Uterus (tissue), 2 donors: ENCODE measurements at regions not wholly inside any gene's neighbourhood (a gene's known extent, or its start where the extent isn't known, plus 50 kb on each side); places are given as distances from the start of the nearest gene placed in this dataset.
"Not testable (repeated sequence)": the region's sequence is repeated elsewhere in the genome, so short reads cannot be mapped to it uniquely, and the experiment has no call there.

Experiments
- POLR2A ChIP-seq, 2 donors: fragments of 450-650 bp; IDR thresholded peaks; one replicate each; pipeline ENCODE4 v1.6.1; 2016; ENCODE audit warnings: antibody characterized with exemption in 2 of 2, mild to moderate bottlenecking in 1 of 2, moderate library complexity in 1 of 2
- TF ChIP-seq, protein P1 (sequence below), 4 experiments: fragments of 200-600 bp in 2 of 4; fragments of 450-650 bp in 2 of 4; sonication (generic) in 2 of 4; IDR thresholded peaks; one replicate each; pipeline ENCODE4 v1.5.1; 2016 to 2019; ENCODE audit warnings: antibody characterized with exemption in 4 of 4, mild to moderate bottlenecking in 2 of 4, moderate library complexity in 1 of 4

DNA sequence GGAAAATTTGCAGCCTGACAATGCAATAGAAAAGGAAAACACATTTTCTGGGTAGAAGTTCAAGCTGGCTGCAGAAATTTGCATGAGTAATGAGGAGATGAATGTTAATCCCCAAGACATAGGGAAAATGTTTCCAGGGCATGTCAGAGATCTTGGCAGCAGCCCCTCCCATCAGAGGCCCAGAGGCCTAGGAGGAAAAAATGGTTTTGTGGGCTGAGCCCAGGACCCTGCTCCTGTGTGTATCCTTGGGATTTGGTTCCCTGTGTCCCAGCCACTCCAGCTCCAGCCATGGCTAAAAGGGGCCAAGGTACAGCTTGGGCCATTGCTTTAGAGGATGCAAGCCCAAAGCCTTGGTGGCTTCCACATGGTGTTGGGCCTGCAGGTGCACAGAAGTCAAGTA lies 115.4 kb downstream of the PRDM13 start:
- TF ChIP-seq POLR2A (IDR thresholded peaks at IDR 0.05) = not testable (repeated sequence)
- TF ChIP-seq, protein P1, sequence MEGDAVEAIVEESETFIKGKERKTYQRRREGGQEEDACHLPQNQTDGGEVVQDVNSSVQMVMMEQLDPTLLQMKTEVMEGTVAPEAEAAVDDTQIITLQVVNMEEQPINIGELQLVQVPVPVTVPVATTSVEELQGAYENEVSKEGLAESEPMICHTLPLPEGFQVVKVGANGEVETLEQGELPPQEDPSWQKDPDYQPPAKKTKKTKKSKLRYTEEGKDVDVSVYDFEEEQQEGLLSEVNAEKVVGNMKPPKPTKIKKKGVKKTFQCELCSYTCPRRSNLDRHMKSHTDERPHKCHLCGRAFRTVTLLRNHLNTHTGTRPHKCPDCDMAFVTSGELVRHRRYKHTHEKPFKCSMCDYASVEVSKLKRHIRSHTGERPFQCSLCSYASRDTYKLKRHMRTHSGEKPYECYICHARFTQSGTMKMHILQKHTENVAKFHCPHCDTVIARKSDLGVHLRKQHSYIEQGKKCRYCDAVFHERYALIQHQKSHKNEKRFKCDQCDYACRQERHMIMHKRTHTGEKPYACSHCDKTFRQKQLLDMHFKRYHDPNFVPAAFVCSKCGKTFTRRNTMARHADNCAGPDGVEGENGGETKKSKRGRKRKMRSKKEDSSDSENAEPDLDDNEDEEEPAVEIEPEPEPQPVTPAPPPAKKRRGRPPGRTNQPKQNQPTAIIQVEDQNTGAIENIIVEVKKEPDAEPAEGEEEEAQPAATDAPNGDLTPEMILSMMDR (IDR thresholded peaks at IDR 0.05) = not testable (repeated sequence)
